SK-N-SH (cell line): ENCODE measurements at regions not wholly inside any gene's neighbourhood (a gene's known extent, or its start where the extent isn't known, plus 50 kb on each side); places are given as distances from the start of the nearest gene placed in this dataset.

Experiments
- CTCF ChIA-PET: fragments of 300-600, 350-600 bp; formaldehyde crosslinking; extraction: SDS; loops from one replicate; lab custom pipeline; 2021; lab: Yijun Ruan, JAX
- POLR2A ChIA-PET: fragments of 350-600 bp; sonication (Branson Sonifier 250); formaldehyde crosslinking; extraction: SDS; loops from one replicate; lab custom pipeline; 2020; ENCODE audit warnings: antibody characterized with exemption, inconsistent platforms; lab: Yijun Ruan, JAX
- DNase-seq: peaks from one replicate; pipeline ENCODE4 v3.0.0; 2012
- H2AFZ ChIP-seq: fragments of 200-600 bp; sonication (generic); 2 replicates; pipeline ENCODE4 v1.8.1; 2016; ENCODE audit warnings: antibody characterized with exemption, mild to moderate bottlenecking, low read depth
- H3F3A ChIP-seq: fragments of 200-600 bp; sonication (generic); replicated peaks from 2 replicates; pipeline ENCODE3; 2016; ENCODE audit warnings: antibody characterized with exemption, mild to moderate bottlenecking; ENCODE audit not compliant: insufficient read depth
- H3K27ac ChIP-seq, 2 experiments: fragments of 200-500 bp in 1 of 2; fragments of 200-600 bp in 1 of 2; sonication (Bioruptor generic) in 1 of 2; sonication (generic), shearing (Covaris generic) in 1 of 2; 2 replicates each; pipeline versions ENCODE4 v1.5.1 to v1.6.1; 2014 to 2016; ENCODE audit warnings: low read depth in 2 of 2, inconsistent platforms in 1 of 2, low read length in 1 of 2, mild to moderate bottlenecking in 1 of 2, mixed read lengths in 1 of 2
- H3K27me3 ChIP-seq: fragments of 200-600 bp; sonication (generic), shearing (Covaris generic); 2 replicates; pipeline ENCODE4 v1.6.1; 2016; ENCODE audit warnings: mixed run types; ENCODE audit not compliant: insufficient read depth
- H3K36me3 ChIP-seq, 2 experiments: fragments of 200-500 bp in 1 of 2; fragments of 200-600 bp in 1 of 2; sonication (Bioruptor generic) in 1 of 2; sonication (generic) in 1 of 2; replicated peaks in 1 of 2; 2 replicates each; pipeline versions ENCODE3 to v1.5.1; 2014 to 2016; ENCODE audit warnings: low read length in 1 of 2, mild to moderate bottlenecking in 1 of 2; ENCODE audit not compliant: insufficient read depth in 2 of 2, control insufficient read depth in 1 of 2
- H3K4me1 ChIP-seq, 2 experiments: fragments of 200-500 bp in 1 of 2; fragments of 200-600 bp in 1 of 2; sonication (Bioruptor generic) in 1 of 2; sonication (generic), shearing (Covaris generic) in 1 of 2; 2 replicates each; pipeline versions ENCODE4 v1.5.1 to v1.6.1; 2014 to 2016; ENCODE audit warnings: low read depth in 1 of 2, low read length in 1 of 2, mixed run types in 1 of 2; ENCODE audit not compliant: insufficient read depth in 2 of 2, control insufficient read depth in 1 of 2
- H3K4me2 ChIP-seq: fragments of 200-600 bp; sonication (generic), shearing (Covaris generic); 2 replicates; pipeline ENCODE4 v1.6.1; 2017; ENCODE audit warnings: mixed run types
- H3K4me3 ChIP-seq, 2 experiments: fragments of 200-500 bp in 1 of 2; fragments of 200-600 bp in 1 of 2; sonication (Bioruptor generic) in 1 of 2; sonication (generic), shearing (Covaris generic) in 1 of 2; 2 replicates each; pipeline versions ENCODE4 v1.5.1 to v1.8.1; 2014 to 2016; ENCODE audit warnings: low read depth in 2 of 2, inconsistent platforms in 1 of 2, low read length in 1 of 2, mild to moderate bottlenecking in 1 of 2, mixed read lengths in 1 of 2, moderate library complexity in 1 of 2
- H3K79me2 ChIP-seq: fragments of 200-600 bp; sonication (generic); 2 replicates; pipeline ENCODE4 v1.8.1; 2017; ENCODE audit warnings: mild to moderate bottlenecking; ENCODE audit not compliant: insufficient read depth
- H3K9ac ChIP-seq: fragments of 200-600 bp; sonication (generic); 2 replicates; pipeline ENCODE4 v1.6.1; 2017; ENCODE audit warnings: mixed run types
- H3K9me2 ChIP-seq: fragments of 200-600 bp; sonication (generic); 2 replicates; pipeline ENCODE4 v1.6.1; 2017; ENCODE audit warnings: mixed run types
- H3K9me3 ChIP-seq: fragments of 200-600 bp; sonication (generic); 2 replicates; pipeline ENCODE4 v1.6.1; 2017; ENCODE audit warnings: mixed run types, mild to moderate bottlenecking, moderate library complexity
- H4K20me1 ChIP-seq: fragments of 200-600 bp; sonication (generic); 2 replicates; pipeline ENCODE4 v1.6.1; 2017; ENCODE audit warnings: mild to moderate bottlenecking, mixed run types; ENCODE audit not compliant: insufficient read depth
- CTCF ChIP-seq: fragments of 200-600 bp; sonication (generic); IDR thresholded peaks from 2 replicates; pipeline ENCODE4 v1.6.1; 2017; ENCODE audit warnings: antibody characterized with exemption, mild to moderate bottlenecking, moderate library complexity
- ELF1 ChIP-seq: IDR thresholded peaks from 2 replicates; pipeline ENCODE4 v1.4.0; 2012
- EP300 ChIP-seq, 2 experiments: IDR thresholded peaks; 2 replicates each; pipeline versions ENCODE4 v1.4.0 to v1.6.1; 2012; ENCODE audit warnings: borderline replicate concordance in 1 of 2, low read depth in 1 of 2, low read length in 1 of 2
- EZH2phosphoT487 ChIP-seq: fragments of 200-600 bp; sonication (generic); IDR thresholded peaks from 2 replicates; pipeline ENCODE4 v1.6.1; 2017; ENCODE audit warnings: low read depth, mixed run types, mild to moderate bottlenecking, antibody characterized with exemption, moderate library complexity, borderline replicate concordance
- FOXM1 ChIP-seq: IDR thresholded peaks from 2 replicates; pipeline ENCODE4 v1.4.0; 2012; ENCODE audit warnings: low read depth, mild to moderate bottlenecking
- GABPA ChIP-seq: IDR thresholded peaks from 2 replicates; pipeline ENCODE4 v1.4.0; 2012; ENCODE audit warnings: low read depth, mild to moderate bottlenecking
- MEF2A ChIP-seq: IDR thresholded peaks from 2 replicates; pipeline ENCODE4 v1.4.0; 2012; ENCODE audit warnings: low read depth, borderline replicate concordance
- MXI1 ChIP-seq: IDR thresholded peaks from 2 replicates; pipeline ENCODE4 v1.6.1; 2012; ENCODE audit warnings: mild to moderate bottlenecking, low read depth, low read length, improper control_type of control experiment
- NFIC ChIP-seq: IDR thresholded peaks from 2 replicates; pipeline ENCODE4 v1.4.0; 2012; ENCODE audit warnings: borderline replicate concordance
- POLR2AphosphoS5 ChIP-seq: IDR thresholded peaks from 2 replicates; pipeline ENCODE4 v1.6.1; 2012; ENCODE audit warnings: low read depth, low read length
- RCOR1 ChIP-seq: fragments of 150-350 bp; IDR thresholded peaks from 2 replicates; pipeline ENCODE4 v1.6.1; 2017; ENCODE audit warnings: antibody characterized with exemption, low read length
- TAF1 ChIP-seq: IDR thresholded peaks from 2 replicates; pipeline ENCODE4 v1.6.1; 2012; ENCODE audit warnings: low read depth, mild to moderate bottlenecking, low read length, moderate library complexity, borderline replicate concordance
- TCF12 ChIP-seq: IDR thresholded peaks from 2 replicates; pipeline ENCODE4 v1.4.0; 2012
- TEAD4 ChIP-seq: IDR thresholded peaks from 2 replicates; pipeline ENCODE4 v1.4.0; 2012; ENCODE audit warnings: mild to moderate bottlenecking, borderline replicate concordance; ENCODE audit not compliant: insufficient read depth
- YY1 ChIP-seq: IDR thresholded peaks from 2 replicates; pipeline ENCODE4 v1.4.0; 2012; ENCODE audit warnings: low read depth, mild to moderate bottlenecking
- ZBTB33 ChIP-seq: IDR thresholded peaks from 2 replicates; pipeline ENCODE4 v1.4.0; 2012; ENCODE audit warnings: low read depth, borderline replicate concordance
- WGBS: methylation state at CpG from one replicate; pipeline ENCODE4 v1.1.6; 2017; ENCODE audit warnings: low lambda C conversion rate; 5-methylcytosine and 5-hydroxymethylcytosine counted together

GRCh38 chr20:17793986-17794385, 94.2 kb downstream of the BANF2 start:
- H3K4me1 ChIP-seq = peaks cover 0 to 3% of the 10 kb centered on the region in 2 experiments; a peak in 1 of 4 replicates
- H3F3A ChIP-seq = no peaks in the 10 kb centered on the region
- DNase-seq = no peak
- no peak overlapping the region for H3K9ac ChIP-seq
- TF ChIP-seq ZBTB33 (no peak), ELF1 (no peak), NFIC (no peak), YY1 (no peak), GABPA (no peak), MEF2A (no peak), MXI1 (no peak), TCF12 (no peak), EZH2phosphoT487 (no peak), CTCF (no peak), TAF1 (no peak)
- no peaks in the 10 kb centered on the region for H3K27me3 ChIP-seq
- POLR2A ChIA-PET = no interaction called here
- H3K4me2 ChIP-seq = no peak overlapping the region
- CTCF ChIA-PET = no interaction called here
- WGBS = 20% methylated on average over 2 of the region's 2 CpGs
- no peak overlapping the region for H3K27ac ChIP-seq
- H3K79me2 ChIP-seq = no peaks in the 10 kb centered on the region
- no peaks in the 10 kb centered on the region for H3K36me3 ChIP-seq
- H3K9me2 ChIP-seq = no peaks in the 10 kb centered on the region
- no peak overlapping the region for H2AFZ ChIP-seq
- H3K9me3 ChIP-seq = no peaks in the 10 kb centered on the region
- no peak overlapping the region for H3K4me3 ChIP-seq
- H4K20me1 ChIP-seq = no peaks in the 10 kb centered on the region

GRCh38 chr20:17790296-17790695, 90.5 kb downstream of the BANF2 start:
- CTCF ChIA-PET = no interaction called here
- Histone ChIP-seq H3K27me3 (peaks cover 4% of the 10 kb centered on the region; the same call in 1 of the 2 replicates), H3K4me2 (no peak overlapping the region), H4K20me1 (no peaks in the 10 kb centered on the region), H3K4me3 (no peak overlapping the region), H3K4me1 (no peaks in the 10 kb centered on the region; a peak in 1 of 4 replicates), H3K9me2 (no peaks in the 10 kb centered on the region), H3F3A (no peaks in the 10 kb centered on the region), H3K27ac (no peak overlapping the region), H2AFZ (no peak overlapping the region), H3K79me2 (no peaks in the 10 kb centered on the region), H3K9ac (no peak overlapping the region), H3K9me3 (no peaks in the 10 kb centered on the region), H3K36me3 (no peaks in the 10 kb centered on the region)
- TF ChIP-seq EP300 (IDR thresholded peaks at IDR 0.05; ENCODE audit: borderline replicate concordance in 1 of 2, low read depth in 1 of 2, low read length in 1 of 2) (no peak), TEAD4 (no peak), POLR2AphosphoS5 (no peak), TAF1 (no peak), RCOR1 (no peak), MEF2A (no peak), FOXM1 (no peak)
- DNase-seq = no peak
- WGBS = 50% methylated on average over 4 of the region's 4 CpGs
- POLR2A ChIA-PET = no interaction called here
